GM12864 (cell line): ENCODE measurements at regions not wholly inside any gene's neighbourhood (a gene's known extent, or its start where the extent isn't known, plus 50 kb on each side); places are given as distances from the start of the nearest gene placed in this dataset.

Source experiments
- DNase-seq: peaks from one replicate; pipeline ENCODE4 v3.0.0-alpha.2; 2011; ENCODE audit warnings: low read depth
- H3K4me3 ChIP-seq: 2 replicates; pipeline ENCODE4 v1.5.1; 2011; ENCODE audit warnings: mild to moderate bottlenecking, low read depth, low read length, control low read depth
- TF ChIP-seq, protein P1 (sequence below): IDR thresholded peaks from 2 replicates; pipeline ENCODE4 v1.5.1; 2011; ENCODE audit warnings: low read depth, mild to moderate bottlenecking, moderate library complexity, low read length, control low read depth, inconsistent platforms; ENCODE audit errors: missing control alignments

- no peak for DNase-seq
- TF ChIP-seq, protein P1, sequence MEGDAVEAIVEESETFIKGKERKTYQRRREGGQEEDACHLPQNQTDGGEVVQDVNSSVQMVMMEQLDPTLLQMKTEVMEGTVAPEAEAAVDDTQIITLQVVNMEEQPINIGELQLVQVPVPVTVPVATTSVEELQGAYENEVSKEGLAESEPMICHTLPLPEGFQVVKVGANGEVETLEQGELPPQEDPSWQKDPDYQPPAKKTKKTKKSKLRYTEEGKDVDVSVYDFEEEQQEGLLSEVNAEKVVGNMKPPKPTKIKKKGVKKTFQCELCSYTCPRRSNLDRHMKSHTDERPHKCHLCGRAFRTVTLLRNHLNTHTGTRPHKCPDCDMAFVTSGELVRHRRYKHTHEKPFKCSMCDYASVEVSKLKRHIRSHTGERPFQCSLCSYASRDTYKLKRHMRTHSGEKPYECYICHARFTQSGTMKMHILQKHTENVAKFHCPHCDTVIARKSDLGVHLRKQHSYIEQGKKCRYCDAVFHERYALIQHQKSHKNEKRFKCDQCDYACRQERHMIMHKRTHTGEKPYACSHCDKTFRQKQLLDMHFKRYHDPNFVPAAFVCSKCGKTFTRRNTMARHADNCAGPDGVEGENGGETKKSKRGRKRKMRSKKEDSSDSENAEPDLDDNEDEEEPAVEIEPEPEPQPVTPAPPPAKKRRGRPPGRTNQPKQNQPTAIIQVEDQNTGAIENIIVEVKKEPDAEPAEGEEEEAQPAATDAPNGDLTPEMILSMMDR = no peak
- H3K4me3 ChIP-seq = no peak overlapping the region
Observed at GRCh38 chr13:75010941-75011340, 471.0 kb downstream of the TBC1D4 start.

DNA sequence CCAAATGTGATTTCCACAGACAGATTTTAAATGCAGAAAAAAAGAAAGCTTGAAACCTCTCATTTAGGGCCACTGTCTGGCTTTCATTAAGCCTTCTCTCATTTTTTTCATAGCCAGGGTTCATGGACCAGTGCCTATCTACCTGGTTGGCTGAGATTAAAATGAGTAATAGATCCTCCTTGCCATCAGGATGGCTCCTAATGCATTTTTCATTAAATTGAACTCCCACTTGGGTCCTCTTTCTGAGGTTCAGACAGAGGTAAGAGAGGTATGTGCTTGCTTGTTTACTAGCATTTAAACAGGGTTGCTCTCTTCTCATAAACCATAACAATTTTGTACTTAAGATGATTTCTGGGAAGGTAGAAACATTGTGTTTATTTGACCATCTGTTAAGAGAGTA, 473.0 kb downstream of the TBC1D4 start:
- no peak for DNase-seq
- TF ChIP-seq, protein P1 = no peak
- H3K4me3 ChIP-seq = no peak overlapping the region

DNA sequence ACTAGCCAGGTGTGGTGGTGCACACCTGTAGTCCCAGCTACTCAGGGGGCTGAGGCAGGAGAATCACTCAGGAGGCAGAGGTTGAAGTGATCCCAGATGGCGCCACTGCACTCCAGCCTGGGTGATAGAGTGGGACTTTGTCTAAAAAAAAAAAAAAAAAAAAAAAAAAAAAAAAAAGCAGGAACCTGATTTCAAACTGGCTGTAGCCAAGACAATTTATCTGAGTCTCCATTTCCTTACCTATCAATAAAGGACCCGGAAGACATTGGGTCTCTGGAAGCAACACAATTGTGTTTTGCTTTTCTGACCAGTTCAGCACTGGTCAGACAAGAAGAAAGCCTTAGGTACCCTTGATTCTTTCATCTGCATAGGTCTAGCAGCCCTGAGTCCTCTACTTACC, 491.0 kb downstream of the TBC1D4 start:
- DNase-seq = no peak
- H3K4me3 ChIP-seq = no peak overlapping the region
- TF ChIP-seq, protein P1 = no peak

- no peak for DNase-seq
- TF ChIP-seq, protein P1 = no peak
- no peak overlapping the region for H3K4me3 ChIP-seq
Observed at GRCh38 chr13:74987124-74987690, 494.8 kb downstream of the TBC1D4 start.

DNA sequence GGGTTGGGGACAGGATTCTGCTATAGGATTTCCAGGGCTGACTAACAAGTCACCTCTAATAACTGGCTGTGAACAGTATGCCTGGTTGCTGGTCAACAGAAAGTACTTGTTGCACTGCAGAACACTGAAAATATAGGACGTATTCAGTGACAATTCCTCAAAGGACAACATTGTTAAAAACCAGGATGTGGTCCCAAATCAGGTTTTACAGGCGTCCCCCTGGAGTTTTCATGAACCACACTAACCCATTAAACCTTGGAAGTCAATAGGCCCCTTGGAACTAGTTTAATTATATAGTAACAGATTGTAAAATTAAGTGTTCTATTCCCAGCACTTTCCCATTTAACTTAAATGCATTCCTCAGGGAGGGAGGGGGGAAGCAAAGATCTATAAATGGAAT, 495.4 kb downstream of the TBC1D4 start:
- H3K4me3 ChIP-seq = no peak overlapping the region
- no peak for DNase-seq
- TF ChIP-seq, protein P1 = no peak

- TF ChIP-seq, protein P1 = no peak
- no peak for DNase-seq
Observed at GRCh38 chr13:74979703-74980102, 502.3 kb downstream of the TBC1D4 start.

GRCh38 chr13:74978591-74978990, 503.4 kb downstream of the TBC1D4 start:
- no peak for DNase-seq
- no peak overlapping the region for H3K4me3 ChIP-seq
- TF ChIP-seq, protein P1 = no peak

More at GRCh38 chr13:74979703-74980102, 502.3 kb downstream of the TBC1D4 start:
- H3K4me3 ChIP-seq = no peak overlapping the region
